Trophoblast cell (in vitro differentiated cells and primary cell): ENCODE measurements at regions not wholly inside any gene's neighbourhood (a gene's known extent, or its start where the extent isn't known, plus 50 kb on each side); places are given as distances from the start of the nearest gene placed in this dataset.

ENCODE experiments used
- DNase-seq, 2 donors: peaks; one replicate each; pipeline ENCODE4 v3.0.0-alpha.2; 2016
- H2AFZ ChIP-seq: 2 replicates; pipeline ENCODE4 v1.6.1; 2013; ENCODE audit warnings: low read length, moderate library complexity, mild to moderate bottlenecking; ENCODE audit not compliant: insufficient read depth, poor library complexity
- H2AK5ac ChIP-seq: 2 replicates; pipeline ENCODE4 v1.6.1; 2013; ENCODE audit warnings: mild to moderate bottlenecking, low read length
- H2BK120ac ChIP-seq: 2 replicates; pipeline ENCODE4 v1.6.1; 2013; ENCODE audit warnings: low read length, mild to moderate bottlenecking, moderate library complexity; ENCODE audit not compliant: insufficient read depth, poor library complexity
- H2BK12ac ChIP-seq: 2 replicates; pipeline ENCODE4 v1.6.1; 2013; ENCODE audit warnings: mild to moderate bottlenecking, low read length, moderate library complexity
- H2BK5ac ChIP-seq: 2 replicates; pipeline ENCODE4 v1.6.1; 2013; ENCODE audit warnings: low read length, low read depth, moderate library complexity, mild to moderate bottlenecking; ENCODE audit not compliant: poor library complexity
- H3K14ac ChIP-seq: 2 replicates; pipeline ENCODE4 v1.6.1; 2013; ENCODE audit warnings: mild to moderate bottlenecking, low read length
- H3K18ac ChIP-seq: 2 replicates; pipeline ENCODE4 v1.6.1; 2013; ENCODE audit warnings: mild to moderate bottlenecking, low read length
- H3K23ac ChIP-seq: 2 replicates; pipeline ENCODE4 v1.6.1; 2013; ENCODE audit warnings: low read length
- H3K27ac ChIP-seq: 2 replicates; pipeline ENCODE4 v1.5.1; 2013; ENCODE audit warnings: low read depth, mild to moderate bottlenecking, inconsistent platforms, low read length, moderate library complexity
- H3K27me3 ChIP-seq: 2 replicates; pipeline ENCODE4 v1.6.1; 2013; ENCODE audit warnings: inconsistent platforms, mild to moderate bottlenecking, low read length, moderate library complexity; ENCODE audit not compliant: insufficient read depth
- H3K36me3 ChIP-seq, 2 experiments: 1 replicate in 1 of 2; 2 replicates in 1 of 2; pipeline ENCODE4 v1.6.1; 2013; ENCODE audit warnings: low read length in 2 of 2, mild to moderate bottlenecking in 2 of 2, moderate library complexity in 1 of 2; ENCODE audit not compliant: insufficient read depth in 2 of 2, control insufficient read depth in 1 of 2
- H3K4ac ChIP-seq: 2 replicates; pipeline ENCODE4 v1.6.1; 2013; ENCODE audit warnings: low read depth, mild to moderate bottlenecking, low read length, moderate library complexity
- H3K4me1 ChIP-seq, 2 experiments: 1 replicate in 1 of 2; 2 replicates in 1 of 2; pipeline ENCODE4 v1.6.1; 2013; ENCODE audit warnings: low read length in 2 of 2, mild to moderate bottlenecking in 2 of 2, moderate library complexity in 1 of 2; ENCODE audit not compliant: insufficient read depth in 2 of 2, control insufficient read depth in 1 of 2
- H3K4me2 ChIP-seq: 2 replicates; pipeline ENCODE4 v1.6.1; 2013; ENCODE audit warnings: inconsistent platforms, mild to moderate bottlenecking, low read length, moderate library complexity
- H3K4me3 ChIP-seq: 2 replicates; pipeline ENCODE4 v1.5.1; 2013; ENCODE audit warnings: mild to moderate bottlenecking, low read depth, low read length, inconsistent platforms
- H3K79me1 ChIP-seq: one replicate; pipeline ENCODE4 v1.6.1; 2013; ENCODE audit warnings: low read length
- H3K79me2 ChIP-seq: 2 replicates; pipeline ENCODE4 v1.6.1; 2013; ENCODE audit warnings: low read length, mild to moderate bottlenecking; ENCODE audit not compliant: control insufficient read depth, insufficient read depth, poor library complexity
- H3K9ac ChIP-seq: 2 replicates; pipeline ENCODE4 v1.6.1; 2013; ENCODE audit warnings: mild to moderate bottlenecking, low read length
- H3K9me3 ChIP-seq: 2 replicates; pipeline ENCODE4 v1.6.1; 2013; ENCODE audit warnings: low read depth, mild to moderate bottlenecking, control low read depth, inconsistent platforms, low read length; ENCODE audit not compliant: insufficient read depth
- H4K12ac ChIP-seq: 2 replicates; pipeline ENCODE4 v1.6.1; 2013; ENCODE audit warnings: low read depth, mild to moderate bottlenecking, low read length, moderate library complexity
- H4K8ac ChIP-seq: 2 replicates; pipeline ENCODE4 v1.6.1; 2013; ENCODE audit warnings: low read depth, mild to moderate bottlenecking, low read length, moderate library complexity
- H4K91ac ChIP-seq: one replicate; pipeline ENCODE4 v1.6.1; 2013; ENCODE audit warnings: low read depth, mild to moderate bottlenecking, low read length, moderate library complexity
- WGBS: extraction: QIAGEN DNeasy Blood & Tissue Kit; methylation state at CpG from one replicate; pipeline ENCODE4 v1.1.7; 2013; ENCODE audit warnings: missing lambda C conversion rate; ENCODE audit not compliant: insufficient read length, insufficient coverage; ENCODE audit errors: extremely low coverage; 5-methylcytosine and 5-hydroxymethylcytosine counted together

DNA sequence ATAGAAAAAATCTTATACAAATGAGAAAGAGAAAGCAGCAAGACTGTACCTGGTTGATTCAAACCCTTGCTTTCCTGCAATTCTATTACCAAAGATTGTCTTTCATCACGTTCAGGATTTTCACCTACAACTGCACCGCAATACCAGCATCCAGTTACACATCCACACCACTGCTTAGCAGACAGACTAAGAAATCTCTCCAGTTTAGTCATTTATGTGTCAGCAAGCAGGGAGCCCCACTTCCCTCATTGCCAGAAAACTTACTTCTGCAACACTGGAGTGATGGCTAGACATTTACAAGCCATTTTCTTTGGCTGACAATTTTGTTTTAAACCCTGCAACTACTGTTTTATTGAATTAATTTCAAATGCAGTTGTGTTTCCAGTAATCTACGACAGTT lies 359.6 kb upstream of the MEOX2 start:
- H2BK12ac ChIP-seq = no peak overlapping the region

DNA sequence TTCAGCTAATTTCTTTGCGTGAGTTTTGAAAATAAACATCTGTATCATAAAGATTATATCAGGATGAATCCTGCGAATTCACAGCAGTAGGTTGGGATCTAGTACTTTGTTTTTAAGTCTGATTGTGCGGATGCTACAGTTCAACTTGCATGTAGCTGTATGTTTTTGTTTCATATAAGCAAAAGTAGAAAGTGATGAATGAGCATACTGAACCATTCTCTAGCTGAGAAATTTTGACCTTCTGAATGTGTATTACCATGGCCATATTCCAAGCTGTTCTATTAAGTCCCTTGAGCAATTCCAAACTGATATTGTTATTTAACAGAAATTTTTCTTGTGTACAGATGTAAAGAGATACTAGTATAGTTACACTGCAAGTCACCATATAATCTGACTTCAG lies 358.8 kb upstream of the MEOX2 start:
- no peak overlapping the region for H4K12ac ChIP-seq
- peaks cover 2% of the 10 kb centered on the region for H3K9me3 ChIP-seq
- H2AK5ac ChIP-seq = no peak overlapping the region
- H2AFZ ChIP-seq = no peak overlapping the region
- no peak for DNase-seq
- H3K79me2 ChIP-seq = no peaks in the 10 kb centered on the region
- H3K27ac ChIP-seq = no peak overlapping the region
- no peak overlapping the region for H2BK120ac ChIP-seq
- no peak overlapping the region for H3K18ac ChIP-seq
- H2BK12ac ChIP-seq = no peak overlapping the region
- H3K79me1 ChIP-seq = no peaks in the 10 kb centered on the region
- H3K27me3 ChIP-seq = no peaks in the 10 kb centered on the region
- H3K14ac ChIP-seq = no peak overlapping the region
- H2BK5ac ChIP-seq = no peak overlapping the region
- no peak overlapping the region for H4K91ac ChIP-seq
- no peaks in the 10 kb centered on the region for H3K36me3 ChIP-seq
- H3K4me1 ChIP-seq = no peaks in the 10 kb centered on the region
- no peak overlapping the region for H3K4me2 ChIP-seq
- H3K9ac ChIP-seq = no peak overlapping the region
- no CpG with 5 or more reads among the region's 3 CpGs for WGBS
- no peak overlapping the region for H3K4ac ChIP-seq
- no peak overlapping the region for H4K8ac ChIP-seq
- no peak overlapping the region for H3K23ac ChIP-seq
- no peak overlapping the region for H3K4me3 ChIP-seq

More for the DNA sequence above, 359.6 kb upstream of the MEOX2 start:
- no peaks in the 10 kb centered on the region for H3K79me2 ChIP-seq
- no peak overlapping the region for H3K23ac ChIP-seq
- H3K9ac ChIP-seq = no peak overlapping the region
- no CpG with 5 or more reads among the region's 3 CpGs for WGBS
- H4K8ac ChIP-seq = no peak overlapping the region
- no peak overlapping the region for H2BK120ac ChIP-seq
- no peak for DNase-seq
- H4K12ac ChIP-seq = no peak overlapping the region
- H3K27me3 ChIP-seq = no peaks in the 10 kb centered on the region
- no peaks in the 10 kb centered on the region for H3K79me1 ChIP-seq
- no peak overlapping the region for H2BK5ac ChIP-seq
- no peaks in the 10 kb centered on the region for H3K36me3 ChIP-seq
- H3K9me3 ChIP-seq = peaks cover 2% of the 10 kb centered on the region
- no peak overlapping the region for H4K91ac ChIP-seq
- no peak overlapping the region for H3K4ac ChIP-seq
- H3K14ac ChIP-seq = no peak overlapping the region
- no peak overlapping the region for H3K4me2 ChIP-seq
- H3K27ac ChIP-seq = no peak overlapping the region
- no peak overlapping the region for H3K18ac ChIP-seq
- H3K4me1 ChIP-seq = no peaks in the 10 kb centered on the region
- no peak overlapping the region for H2AFZ ChIP-seq
- no peak overlapping the region for H2AK5ac ChIP-seq
- no peak overlapping the region for H3K4me3 ChIP-seq

DNA sequence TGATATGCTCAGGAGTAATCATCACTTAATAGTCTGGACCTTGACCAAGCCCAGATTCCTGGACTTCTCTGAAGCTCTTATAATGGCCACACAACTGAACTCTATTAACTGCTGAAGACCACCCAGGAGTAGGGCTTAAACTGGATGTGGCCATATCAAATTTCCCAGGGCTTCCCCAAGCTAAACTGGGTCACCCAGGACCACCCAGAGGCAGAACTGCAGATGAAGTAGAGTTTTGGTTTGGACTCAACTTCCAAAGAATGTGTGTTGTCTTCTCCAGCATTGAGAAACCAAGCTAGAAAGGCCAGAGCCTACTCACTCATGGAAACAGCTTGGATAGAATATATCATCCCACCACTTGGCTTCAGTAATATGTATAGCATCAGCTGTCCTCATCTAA lies 358.2 kb upstream of the MEOX2 start:
- Histone ChIP-seq H4K91ac (no peak overlapping the region), H3K4me2 (no peak overlapping the region), H4K12ac (no peak overlapping the region), H3K79me2 (no peaks in the 10 kb centered on the region), H2AK5ac (no peak overlapping the region), H3K9ac (no peak overlapping the region), H2BK5ac (no peak overlapping the region), H3K9me3 (peaks cover 2% of the 10 kb centered on the region), H3K36me3 (no peaks in the 10 kb centered on the region), H2AFZ (no peak overlapping the region), H3K18ac (no peak overlapping the region), H3K4ac (no peak overlapping the region), H3K27me3 (no peaks in the 10 kb centered on the region), H3K27ac (no peak overlapping the region), H4K8ac (no peak overlapping the region), H3K4me3 (no peak overlapping the region), H3K14ac (no peak overlapping the region), H3K4me1 (no peaks in the 10 kb centered on the region), H2BK120ac (no peak overlapping the region), H3K23ac (no peak overlapping the region), H3K79me1 (no peaks in the 10 kb centered on the region), H2BK12ac (no peak overlapping the region)
- no peak for DNase-seq

DNA sequence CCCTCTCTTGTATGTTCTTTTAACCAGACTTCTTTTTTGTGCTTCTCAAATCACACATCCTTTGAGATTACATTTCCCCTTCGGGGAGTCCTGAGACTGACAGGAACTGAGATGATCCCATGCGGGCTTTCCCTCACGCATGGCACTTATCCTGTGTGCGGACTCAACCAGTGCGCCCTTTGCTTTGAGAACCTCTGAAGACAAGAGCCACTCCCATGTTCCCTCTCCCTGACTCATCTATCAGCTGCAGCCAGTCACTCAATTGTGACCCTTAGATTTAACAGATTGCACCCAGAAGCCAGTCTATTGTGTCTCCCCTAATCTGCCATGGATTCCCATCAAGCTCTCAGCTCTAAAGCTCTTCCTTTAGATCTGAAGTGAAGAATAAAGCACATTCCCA lies 353.9 kb upstream of the MEOX2 start:
- H4K12ac ChIP-seq = no peak overlapping the region
- H3K18ac ChIP-seq = no peak overlapping the region
- no peak overlapping the region for H2AK5ac ChIP-seq
- no peak overlapping the region for H2BK120ac ChIP-seq
- no peak overlapping the region for H3K4ac ChIP-seq
- no peak overlapping the region for H2AFZ ChIP-seq
- DNase-seq = no peak
- WGBS = no CpG with 5 or more reads among the region's 5 CpGs
- H3K23ac ChIP-seq = no peak overlapping the region
- H4K8ac ChIP-seq = no peak overlapping the region
- no peak overlapping the region for H2BK12ac ChIP-seq
- no peaks in the 10 kb centered on the region for H3K79me2 ChIP-seq
- H3K4me1 ChIP-seq = no peaks in the 10 kb centered on the region
- no peak overlapping the region for H3K9ac ChIP-seq
- H2BK5ac ChIP-seq = no peak overlapping the region
- no peak overlapping the region for H3K27ac ChIP-seq
- peaks cover 2% of the 10 kb centered on the region for H3K9me3 ChIP-seq
- no peaks in the 10 kb centered on the region for H3K27me3 ChIP-seq
- H3K4me3 ChIP-seq = no peak overlapping the region
- H3K79me1 ChIP-seq = no peaks in the 10 kb centered on the region
- H3K36me3 ChIP-seq = no peaks in the 10 kb centered on the region
- no peak overlapping the region for H3K14ac ChIP-seq
- no peak overlapping the region for H4K91ac ChIP-seq
- H3K4me2 ChIP-seq = no peak overlapping the region
